Breast epithelium (tissue), 3 donors: ENCODE measurements at regions not wholly inside any gene's neighbourhood (a gene's known extent, or its start where the extent isn't known, plus 50 kb on each side); places are given as distances from the start of the nearest gene placed in this dataset.

Experiments
- POLR2AphosphoS5 ChIP-seq, 3 donors: sonication (generic); formaldehyde crosslinking; IDR thresholded peaks; one replicate each; pipeline ENCODE4 v1.6.1; 2017; ENCODE audit warnings: antibody characterized with exemption in 3 of 3
- TF ChIP-seq, protein P1 (sequence below), 3 donors: fragments of 450-650 bp; IDR thresholded peaks; one replicate each; pipeline ENCODE4 v1.5.1; 2016 to 2017; ENCODE audit warnings: antibody characterized with exemption in 3 of 3, mild to moderate bottlenecking in 3 of 3, moderate library complexity in 3 of 3

DNA sequence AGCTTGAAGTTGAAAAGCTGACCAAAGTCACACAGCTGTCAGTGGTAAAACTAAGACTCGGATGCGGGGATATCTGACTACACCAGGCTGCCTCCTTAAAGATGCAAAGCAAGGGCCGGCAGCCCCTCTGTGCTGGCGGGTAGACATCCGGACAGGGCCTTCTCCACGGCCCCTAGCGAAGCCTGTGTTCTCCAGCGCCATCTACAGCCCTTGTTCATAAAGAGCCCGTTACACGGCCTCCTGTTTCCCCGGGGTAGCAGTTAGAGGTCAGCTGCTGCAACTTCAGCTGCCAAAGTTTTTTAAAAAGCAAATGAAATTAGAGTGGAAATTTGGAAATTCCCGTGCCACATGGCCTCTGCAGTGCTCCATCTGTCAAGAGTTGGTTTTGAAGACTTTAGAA lies 383.0 kb downstream of the TBL1XR1 start:
- no peak for TF ChIP-seq POLR2AphosphoS5 (IDR thresholded peaks at IDR 0.05)
- TF ChIP-seq, protein P1, sequence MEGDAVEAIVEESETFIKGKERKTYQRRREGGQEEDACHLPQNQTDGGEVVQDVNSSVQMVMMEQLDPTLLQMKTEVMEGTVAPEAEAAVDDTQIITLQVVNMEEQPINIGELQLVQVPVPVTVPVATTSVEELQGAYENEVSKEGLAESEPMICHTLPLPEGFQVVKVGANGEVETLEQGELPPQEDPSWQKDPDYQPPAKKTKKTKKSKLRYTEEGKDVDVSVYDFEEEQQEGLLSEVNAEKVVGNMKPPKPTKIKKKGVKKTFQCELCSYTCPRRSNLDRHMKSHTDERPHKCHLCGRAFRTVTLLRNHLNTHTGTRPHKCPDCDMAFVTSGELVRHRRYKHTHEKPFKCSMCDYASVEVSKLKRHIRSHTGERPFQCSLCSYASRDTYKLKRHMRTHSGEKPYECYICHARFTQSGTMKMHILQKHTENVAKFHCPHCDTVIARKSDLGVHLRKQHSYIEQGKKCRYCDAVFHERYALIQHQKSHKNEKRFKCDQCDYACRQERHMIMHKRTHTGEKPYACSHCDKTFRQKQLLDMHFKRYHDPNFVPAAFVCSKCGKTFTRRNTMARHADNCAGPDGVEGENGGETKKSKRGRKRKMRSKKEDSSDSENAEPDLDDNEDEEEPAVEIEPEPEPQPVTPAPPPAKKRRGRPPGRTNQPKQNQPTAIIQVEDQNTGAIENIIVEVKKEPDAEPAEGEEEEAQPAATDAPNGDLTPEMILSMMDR (IDR thresholded peaks at IDR 0.05), result no peak
